ENCODE measurements at regions not wholly inside any gene's neighbourhood (a gene's known extent, or its start where the extent isn't known, plus 50 kb on each side); places are given as distances from the start of the nearest gene placed in this dataset.

GRCh38 chr22:49019737-49020713 is 807.6 kb downstream of the BRD1 start:
- H4K20me1 ChIP-seq (ENCODE audit: control insufficient read depth, insufficient read depth, low read length, poor library complexity, severe bottlenecking), result no peaks in the 10 kb centered on the region
- no peak overlapping the region for H3K4me2 ChIP-seq (replicated peaks; ENCODE audit: low read depth, low read length, poor library complexity, severe bottlenecking)
- ChIA-PET POLR2A (no interaction called here), CTCF (no interaction called here)
- 72% methylated on average over 12 of the region's 15 CpGs for WGBS (ENCODE audit: insufficient coverage)
- no peak overlapping the region for H3K4me3 Mint-ChIP-seq
- peaks cover 0 to 7% (median 0%) of the 10 kb centered on the region in 3 donors for H3K9me3 ChIP-seq (ENCODE audit: control extremely low read depth in 1 of 3, control insufficient read depth in 2 of 3, insufficient read depth in 1 of 3, low read length in 2 of 3)
- no peaks in the 10 kb centered on the region for H3K9me3 Mint-ChIP-seq (ENCODE audit: insufficient read depth)
- no peak for TF ChIP-seq CTCF (IDR thresholded peaks at IDR 0.05)
- TF ChIP-seq EZH2 (IDR thresholded peaks at IDR 0.05; ENCODE audit: borderline replicate concordance, insufficient read depth, low read depth, low read length, poor library complexity, severe bottlenecking), result no peak
- no peak overlapping the region for H3K27ac ChIP-seq (ENCODE audit: low read length in 2 of 2)
- H3K27me3 Mint-ChIP-seq, result no peaks in the 10 kb centered on the region
- no peaks in the 10 kb centered on the region for H3K27me3 ChIP-seq (replicated peaks in 1 of 4; ENCODE audit: control extremely low read depth in 1 of 4, control insufficient read depth in 3 of 4, insufficient read depth in 4 of 4, low read length in 3 of 4)
- no peaks in the 10 kb centered on the region for H3K4me1 ChIP-seq (ENCODE audit: control insufficient read depth in 2 of 2, insufficient read depth in 2 of 2, low read length in 2 of 2)
- H3K4me1 Mint-ChIP-seq, result no peaks in the 10 kb centered on the region
- intact Hi-C loops (cut with micrococcal nuclease), result no loop called here
- no peak for DNase-seq
- H3K9ac ChIP-seq (ENCODE audit: low read length), result no peak overlapping the region
- no peaks in the 10 kb centered on the region for H3K36me3 ChIP-seq (replicated peaks in 1 of 2; ENCODE audit: control extremely low read depth in 1 of 2, control insufficient read depth in 1 of 2, extremely low read depth in 1 of 2, insufficient read depth in 2 of 2, low read length in 1 of 2)
- no peaks in the 10 kb centered on the region for H3K79me2 ChIP-seq (ENCODE audit: control insufficient read depth, insufficient read depth, low read length)
- no peak overlapping the region for H3K27ac Mint-ChIP-seq
- no peak for ATAC-seq (ENCODE audit: low read depth)
- H2AFZ ChIP-seq (ENCODE audit: insufficient read depth, low read depth, low read length, poor library complexity, severe bottlenecking), result no peak overlapping the region
- H3K4me3 ChIP-seq (ENCODE audit: control extremely low read depth in 1 of 5, extremely low read depth in 1 of 5, insufficient read depth in 1 of 5, low read depth in 2 of 5, low read length in 4 of 5), result no peak overlapping the region

- H3K27me3 ChIP-seq (replicated peaks in 1 of 4; ENCODE audit: control extremely low read depth in 1 of 4, control insufficient read depth in 3 of 4, insufficient read depth in 4 of 4, low read length in 3 of 4), result no peaks in the 10 kb centered on the region
- DNase-seq (no peak), ATAC-seq (ENCODE audit: low read depth) (no peak)
- Mint-ChIP-seq H3K4me1 (no peaks in the 10 kb centered on the region), H3K27ac (no peak overlapping the region), H3K4me3 (no peak overlapping the region), H3K27me3 (no peaks in the 10 kb centered on the region), H3K9me3 (ENCODE audit: insufficient read depth) (no peaks in the 10 kb centered on the region)
- no peak overlapping the region for H3K9ac ChIP-seq (ENCODE audit: low read length)
- peaks cover 0 to 6% (median 0%) of the 10 kb centered on the region in 3 donors for H3K9me3 ChIP-seq (ENCODE audit: control extremely low read depth in 1 of 3, control insufficient read depth in 2 of 3, insufficient read depth in 1 of 3, low read length in 2 of 3)
- H3K4me1 ChIP-seq (ENCODE audit: control insufficient read depth in 2 of 2, insufficient read depth in 2 of 2, low read length in 2 of 2), result no peaks in the 10 kb centered on the region
- no peaks in the 10 kb centered on the region for H3K79me2 ChIP-seq (ENCODE audit: control insufficient read depth, insufficient read depth, low read length)
- H4K20me1 ChIP-seq (ENCODE audit: control insufficient read depth, insufficient read depth, low read length, poor library complexity, severe bottlenecking), result no peaks in the 10 kb centered on the region
- WGBS (ENCODE audit: insufficient coverage), result 92% methylated on average over 12 of the region's 12 CpGs
- H2AFZ ChIP-seq (ENCODE audit: insufficient read depth, low read depth, low read length, poor library complexity, severe bottlenecking), result no peak overlapping the region
- POLR2A ChIA-PET, result no interaction called here
- H3K27ac ChIP-seq (ENCODE audit: low read length in 2 of 2), result no peak overlapping the region
- no peak overlapping the region for H3K4me2 ChIP-seq (replicated peaks; ENCODE audit: low read depth, low read length, poor library complexity, severe bottlenecking)
- intact Hi-C loops (cut with micrococcal nuclease), result no loop called here
- TF ChIP-seq EZH2 (IDR thresholded peaks at IDR 0.05; ENCODE audit: borderline replicate concordance, insufficient read depth, low read depth, low read length, poor library complexity, severe bottlenecking) (no peak), CTCF (IDR thresholded peaks at IDR 0.05) (no peak)
- no peak overlapping the region for H3K4me3 ChIP-seq (ENCODE audit: control extremely low read depth in 1 of 5, extremely low read depth in 1 of 5, insufficient read depth in 1 of 5, low read depth in 2 of 5, low read length in 4 of 5)
- no peaks in the 10 kb centered on the region for H3K36me3 ChIP-seq (replicated peaks in 1 of 2; ENCODE audit: control extremely low read depth in 1 of 2, control insufficient read depth in 1 of 2, extremely low read depth in 1 of 2, insufficient read depth in 2 of 2, low read length in 1 of 2)
- CTCF ChIA-PET, result no interaction called here
Observed at GRCh38 chr22:49018601-49019000, 809.1 kb downstream of the BRD1 start.
